Activated CD8-positive, alpha-beta memory T cell treated with anti-CD3 and anti-CD28 coated beads for 24 hours (primary cell): ENCODE measurements at regions not wholly inside any gene's neighbourhood (a gene's known extent, or its start where the extent isn't known, plus 50 kb on each side); places are given as distances from the start of the nearest gene placed in this dataset.

ENCODE experiments used
- DNase-seq: peaks from one replicate; pipeline ENCODE4 v3.0.0-alpha.2; 2020

GRCh38 chr2:226002438-226002837 lies 602.9 kb downstream of the NYAP2 start:
- no peak for DNase-seq

- no peak for DNase-seq
Observed at GRCh38 chr2:226001716-226002115, 602.2 kb downstream of the NYAP2 start.

GRCh38 chr2:225999692-226000091 lies 600.2 kb downstream of the NYAP2 start:
- DNase-seq = no peak

- no peak for DNase-seq
Observed at GRCh38 chr2:225998653-225999052, 599.1 kb downstream of the NYAP2 start.

- DNase-seq = no peak
Observed at GRCh38 chr2:225998116-225998515, 598.6 kb downstream of the NYAP2 start.

- no peak for DNase-seq
Observed at GRCh38 chr2:225996462-225996828, 596.9 kb downstream of the NYAP2 start.

- no peak for DNase-seq
Observed at GRCh38 chr2:225995796-225996461, 596.4 kb downstream of the NYAP2 start.

GRCh38 chr2:225994748-225995405 lies 595.4 kb downstream of the NYAP2 start:
- no peak for DNase-seq

GRCh38 chr2:225993430-225993829 lies 593.9 kb downstream of the NYAP2 start:
- no peak for DNase-seq

GRCh38 chr2:225989809-225990208 lies 590.3 kb downstream of the NYAP2 start:
- DNase-seq = no peak

- no peak for DNase-seq
Observed at GRCh38 chr2:225980372-225980771, 580.9 kb downstream of the NYAP2 start.

GRCh38 chr2:225971433-225971832 lies 571.9 kb downstream of the NYAP2 start:
- no peak for DNase-seq

GRCh38 chr2:225948903-225949302 lies 549.4 kb downstream of the NYAP2 start:
- DNase-seq = no peak

- no peak for DNase-seq
Observed at GRCh38 chr2:225938991-225939390, 539.5 kb downstream of the NYAP2 start.

- DNase-seq = no peak
Observed at GRCh38 chr2:225937625-225938187, 538.2 kb downstream of the NYAP2 start.

GRCh38 chr2:225932811-225933413 lies 533.4 kb downstream of the NYAP2 start:
- DNase-seq = no peak

GRCh38 chr2:225930687-225931086 lies 531.2 kb downstream of the NYAP2 start:
- no peak for DNase-seq

- no peak for DNase-seq
Observed at GRCh38 chr2:225920621-225921220, 521.2 kb downstream of the NYAP2 start.

GRCh38 chr2:225916692-225917091 lies 517.2 kb downstream of the NYAP2 start:
- DNase-seq = no peak

GRCh38 chr2:225911019-225911418 lies 511.5 kb downstream of the NYAP2 start:
- DNase-seq = no peak

GRCh38 chr2:225895126-225895525 lies 495.6 kb downstream of the NYAP2 start:
- no peak for DNase-seq

GRCh38 chr2:225894236-225894980 lies 494.9 kb downstream of the NYAP2 start:
- DNase-seq = no peak

- no peak for DNase-seq
Observed at GRCh38 chr2:225893151-225893550, 493.6 kb downstream of the NYAP2 start.
